SK-N-MC (cell line): ENCODE measurements at regions not wholly inside any gene's neighbourhood (a gene's known extent, or its start where the extent isn't known, plus 50 kb on each side); places are given as distances from the start of the nearest gene placed in this dataset.

ENCODE experiments used
- EZH2 ChIP-seq: fragments of 200-600 bp; sonication (generic); IDR thresholded peaks from one replicate; pipeline ENCODE4 v1.6.1; 2017; ENCODE audit warnings: antibody characterized with exemption
- POLR2AphosphoS5 ChIP-seq: IDR thresholded peaks from 2 replicates; pipeline ENCODE4 v1.6.1; 2012; ENCODE audit warnings: mild to moderate bottlenecking, low read depth, low read length, borderline replicate concordance

GRCh38 chr10:130761788-130762301, 549.7 kb downstream of the TCERG1L start:
- TF ChIP-seq EZH2 (no peak), POLR2AphosphoS5 (no peak)
